GM18907 (cell line): ENCODE measurements at regions not wholly inside any gene's neighbourhood (a gene's known extent, or its start where the extent isn't known, plus 50 kb on each side); places are given as distances from the start of the nearest gene placed in this dataset.
"Not testable (repeated sequence)": the region's sequence is repeated elsewhere in the genome, so short reads cannot be mapped to it uniquely, and the experiment has no call there.

Experiments
- ATAC-seq: cut with Tn5 transposase; IDR thresholded peaks from one replicate; pipeline ENCODE4 v1.9.1; 2021; ENCODE audit warnings: mild to moderate bottlenecking, moderate library complexity; ENCODE audit not compliant: unreplicated experiment

DNA sequence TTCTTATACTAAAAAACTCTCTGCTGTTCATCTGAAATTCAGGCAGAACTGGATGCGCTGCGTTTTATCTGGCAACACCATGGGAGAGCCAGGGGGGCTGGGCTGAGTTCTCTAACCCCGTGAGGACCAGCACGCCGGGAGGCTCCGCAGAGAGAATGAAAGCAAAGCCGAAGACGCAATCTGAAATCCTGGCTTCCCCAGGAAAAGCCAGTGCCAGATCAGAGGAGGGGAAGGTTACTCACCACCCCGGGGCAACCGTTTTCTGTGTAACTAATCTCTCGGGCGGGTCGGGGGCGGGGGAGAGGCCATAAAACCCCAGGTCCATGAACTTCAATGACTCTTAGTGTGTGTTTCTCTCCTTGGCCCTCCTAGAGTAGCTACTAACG, 99.4 kb downstream of the SHANK2 start:
- ATAC-seq = no peak

DNA sequence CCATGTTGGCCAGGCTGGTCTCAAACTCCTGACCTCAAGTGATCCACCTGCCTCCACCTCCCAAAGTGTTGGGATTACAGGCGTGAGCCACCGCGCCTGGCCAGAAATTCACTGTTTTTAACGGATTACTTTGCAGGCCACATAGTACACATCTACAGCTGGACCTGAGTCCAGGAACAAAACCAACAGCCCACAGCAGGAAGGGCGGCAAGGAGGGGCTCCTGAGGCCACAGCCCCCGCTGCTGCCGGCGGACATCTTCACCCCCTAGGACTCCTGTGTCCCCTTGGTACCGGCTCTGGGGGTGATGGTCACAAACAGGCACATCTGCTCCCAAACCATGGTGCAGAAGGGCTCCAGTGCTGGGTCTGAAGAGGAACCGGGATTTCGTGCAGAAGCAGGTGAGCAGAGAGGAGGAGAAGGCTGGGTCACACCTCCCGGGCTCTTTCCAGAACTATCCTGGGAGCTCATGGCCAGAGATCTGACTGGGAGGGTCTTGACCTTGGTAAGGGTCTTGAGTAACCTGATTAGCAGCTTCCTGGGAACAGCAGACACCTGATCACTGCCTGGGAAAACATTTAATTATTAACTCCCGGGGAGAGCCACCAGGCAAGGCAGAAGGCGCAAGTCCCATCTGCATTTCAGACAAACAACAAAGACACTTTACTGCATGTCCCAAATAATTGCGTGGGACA, 99.9 kb downstream of the SHANK2 start:
- not testable (repeated sequence) for ATAC-seq

DNA sequence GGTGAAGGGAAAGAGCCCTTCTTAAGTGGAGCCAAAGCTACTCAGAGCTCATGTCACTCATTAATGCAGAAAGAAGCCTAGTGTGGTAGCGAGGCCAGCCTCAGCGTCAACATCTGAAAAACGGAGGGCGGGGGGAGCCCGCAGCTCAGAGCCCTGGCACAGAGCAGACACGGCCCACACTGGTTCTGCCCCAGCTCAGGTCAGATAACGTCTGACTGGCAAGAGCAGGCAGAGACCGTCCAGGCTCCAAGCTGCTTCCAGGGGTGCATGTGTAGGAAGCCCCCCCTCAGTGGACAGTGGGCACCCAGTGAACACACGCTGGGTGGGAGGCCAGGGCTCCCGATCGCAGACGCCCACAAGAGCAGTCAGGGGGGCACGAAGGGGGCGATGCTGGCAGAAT, 100.8 kb downstream of the SHANK2 start:
- ATAC-seq = no peak

GRCh38 chr11:71150859-71151258, 101.5 kb downstream of the SHANK2 start:
- ATAC-seq = no peak

- ATAC-seq = no peak
Measured at GRCh38 chr11:71148716-71149115, 103.7 kb downstream of the SHANK2 start.

GRCh38 chr11:71147331-71147730, 105.0 kb downstream of the SHANK2 start:
- no peak for ATAC-seq

DNA sequence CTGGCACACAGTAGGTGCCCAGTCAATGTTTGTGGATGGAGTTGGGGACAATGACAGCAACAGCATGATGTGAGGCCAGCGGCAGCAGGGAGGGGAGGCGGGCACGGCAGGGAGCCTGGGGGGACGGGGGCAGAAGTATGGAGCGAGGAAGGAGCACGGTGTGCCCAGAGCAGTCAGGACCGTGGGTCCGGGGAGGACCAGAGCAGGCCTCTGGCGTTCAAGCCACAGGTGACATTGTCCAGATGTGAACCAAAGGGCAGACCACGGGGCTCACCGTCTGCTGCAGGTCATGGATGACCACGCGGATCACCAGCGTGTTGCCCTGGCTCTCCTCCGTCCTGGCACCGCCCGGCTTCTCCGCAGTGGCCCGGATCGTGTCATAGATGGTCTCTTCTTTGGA, 105.5 kb downstream of the SHANK2 start:
- no peak for ATAC-seq

DNA sequence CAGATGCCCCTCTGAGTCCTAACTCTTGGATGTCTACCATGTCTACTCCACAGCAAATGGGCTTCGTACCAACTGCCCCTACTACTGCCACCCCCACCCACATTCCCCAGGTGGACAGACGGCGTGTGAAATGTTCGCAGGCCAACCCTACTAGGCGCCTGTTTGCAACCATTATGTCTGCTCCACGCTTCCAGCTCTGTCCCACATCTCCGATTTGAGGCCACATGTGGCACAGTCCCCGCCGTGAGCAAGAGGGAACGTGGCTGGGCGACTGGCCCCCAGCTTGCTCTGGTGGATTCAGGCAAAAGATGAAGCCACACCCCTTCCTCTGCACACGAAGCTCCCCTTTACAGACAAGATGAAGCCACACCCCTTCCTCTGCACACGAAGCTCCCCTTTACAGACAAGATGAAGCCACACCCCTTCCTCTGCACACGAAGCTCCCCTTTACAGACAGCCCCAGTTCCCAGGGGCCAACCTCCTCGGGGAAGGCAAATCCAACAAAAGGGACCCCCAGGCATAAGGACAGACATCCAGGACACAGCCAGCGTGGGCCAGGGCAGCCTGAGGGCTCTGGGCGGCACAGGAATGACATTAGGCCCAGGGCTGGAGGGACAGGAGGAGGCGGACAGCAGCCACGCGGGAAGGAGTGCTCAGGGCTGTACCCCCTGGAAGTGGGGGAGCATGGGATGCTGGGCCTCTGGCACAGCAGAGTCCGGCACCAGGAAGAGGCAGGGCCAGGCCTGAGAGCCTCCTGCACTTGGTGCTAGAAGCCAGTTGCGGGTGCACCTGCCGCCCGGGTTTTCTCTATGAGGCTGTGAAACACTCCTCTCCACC, 106.2 kb downstream of the SHANK2 start:
- no peak for ATAC-seq

GRCh38 chr11:71145368-71145767, 107.0 kb downstream of the SHANK2 start:
- no peak for ATAC-seq

DNA sequence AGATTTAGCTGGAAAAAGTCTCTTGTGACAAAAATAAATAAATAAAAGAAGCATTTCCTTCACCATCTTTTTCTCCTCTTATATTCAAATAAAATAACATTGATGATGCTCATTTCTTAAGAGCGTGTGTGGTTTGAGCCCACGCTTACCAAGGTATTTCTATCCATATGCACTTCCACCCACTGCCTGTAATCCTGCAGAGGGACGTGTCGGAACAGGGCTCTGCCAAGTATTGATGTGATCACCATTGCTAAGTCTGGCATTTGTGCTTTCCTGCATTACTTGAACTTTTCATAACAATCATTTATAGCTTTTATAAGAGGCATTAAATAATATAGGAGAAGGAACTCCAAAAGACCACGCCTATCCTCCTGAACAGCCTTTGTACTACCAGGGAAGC, 107.6 kb downstream of the SHANK2 start:
- ATAC-seq = no peak

GRCh38 chr11:71144010-71144409, 108.4 kb downstream of the SHANK2 start:
- ATAC-seq = no peak

- no peak for ATAC-seq
Measured at GRCh38 chr11:71140206-71140919, 112.0 kb downstream of the SHANK2 start.

DNA sequence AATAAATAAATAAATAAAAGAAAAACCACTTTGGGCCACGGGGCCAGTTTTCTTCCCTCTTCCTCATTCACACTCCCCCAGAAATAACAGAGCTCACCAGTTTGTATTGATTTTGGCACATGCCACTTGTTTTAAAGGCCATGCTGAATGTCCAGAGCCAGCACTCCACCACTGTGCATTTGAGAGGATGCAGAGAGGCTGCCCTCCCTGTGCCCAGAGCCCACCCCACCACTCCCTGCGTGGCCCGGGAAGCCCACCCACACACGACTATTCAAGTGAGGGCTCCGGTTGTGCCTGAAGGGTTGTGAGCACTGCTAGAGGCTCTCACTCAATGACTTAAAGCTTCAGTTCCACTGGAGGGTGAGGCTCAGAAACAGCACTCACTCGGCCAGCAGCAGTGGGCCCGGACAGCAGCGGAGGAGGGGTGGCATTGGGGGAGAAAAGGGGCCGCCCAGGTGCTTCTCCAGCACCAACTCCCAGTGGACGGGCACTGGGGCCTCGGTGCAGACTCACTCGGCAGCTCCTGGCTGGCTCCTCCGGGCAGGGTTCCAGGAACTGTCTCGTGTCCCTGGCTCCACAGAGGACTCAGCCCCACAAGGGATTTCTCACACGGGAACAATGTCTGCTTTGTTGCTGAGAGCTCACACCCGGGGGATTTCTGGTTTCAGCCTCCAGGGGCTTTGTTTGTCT, 112.7 kb downstream of the SHANK2 start:
- ATAC-seq = no peak

- ATAC-seq = no peak
Measured at GRCh38 chr11:71138737-71139425, 113.5 kb downstream of the SHANK2 start.

DNA sequence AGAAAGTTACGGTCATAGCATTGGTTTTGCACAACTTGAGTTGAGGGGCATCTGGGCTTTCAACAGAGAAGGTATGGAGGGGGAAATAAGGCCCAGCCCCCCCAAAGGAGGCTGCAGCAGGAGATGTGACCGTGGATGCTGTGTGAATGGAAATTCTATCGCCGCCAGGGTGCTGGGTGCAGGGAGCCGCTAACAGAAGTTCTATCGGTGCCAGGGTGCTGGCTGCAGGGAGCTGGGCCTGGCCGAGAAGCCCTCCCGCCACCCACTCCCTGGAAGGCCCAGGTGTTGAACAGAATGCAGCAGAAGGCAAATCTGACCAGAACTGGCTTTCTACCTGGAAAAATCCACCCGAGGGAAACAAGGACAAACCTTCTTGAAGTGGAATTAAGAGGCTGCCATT, 115.0 kb downstream of the SHANK2 start:
- ATAC-seq = no peak

- no peak for ATAC-seq
Measured at GRCh38 chr11:71136095-71136845, 116.1 kb downstream of the SHANK2 start.

- no peak for ATAC-seq
Measured at GRCh38 chr11:71135112-71135511, 117.3 kb downstream of the SHANK2 start.

GRCh38 chr11:71133946-71134345, 118.4 kb downstream of the SHANK2 start:
- no peak for ATAC-seq

- ATAC-seq = no peak
Measured at GRCh38 chr11:71131861-71132260, 120.5 kb downstream of the SHANK2 start.

DNA sequence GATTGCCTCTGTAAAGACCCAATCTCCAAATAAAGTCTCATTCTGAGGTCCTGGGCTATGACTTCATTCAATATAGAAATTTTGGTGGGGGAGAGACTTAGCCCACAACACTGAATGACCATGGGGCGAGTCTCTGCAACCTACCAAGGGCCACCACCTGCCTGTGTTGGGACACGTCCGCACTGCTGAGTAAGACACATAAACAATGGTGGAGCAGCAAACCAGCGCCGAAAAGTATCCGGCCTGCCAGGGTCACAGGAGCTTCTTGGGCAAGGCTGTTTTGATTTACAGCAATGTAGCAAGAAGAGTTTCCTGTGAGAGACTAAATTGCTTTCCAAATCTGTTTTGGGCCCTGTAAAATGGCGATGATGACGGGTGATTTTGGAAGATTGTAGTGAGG, 122.3 kb downstream of the SHANK2 start:
- no peak for ATAC-seq
